HFFc6 (cell line): ENCODE measurements at regions not wholly inside any gene's neighbourhood (a gene's known extent, or its start where the extent isn't known, plus 50 kb on each side); places are given as distances from the start of the nearest gene placed in this dataset.
A peak's percentile ranks its signal among the peaks of the same experiment; 100 is the strongest.

ENCODE experiments used
- DNase-seq: peaks from one replicate; pipeline ENCODE4 v3.0.0-alpha.2; 2018
- H3K27ac Mint-ChIP-seq: 2 replicates; pipeline ENCODE4 v1.8.0; 2020; ENCODE audit warnings: mild to moderate bottlenecking, mixed read lengths
- H3K27me3 Mint-ChIP-seq: 2 replicates; pipeline ENCODE4 v1.8.0; 2021; ENCODE audit warnings: mild to moderate bottlenecking, moderate library complexity, mixed read lengths; ENCODE audit not compliant: insufficient read depth
- H3K36me3 Mint-ChIP-seq: 2 replicates; pipeline ENCODE4 v1.8.0; 2021; ENCODE audit warnings: low read depth, mixed read lengths
- H3K4me1 Mint-ChIP-seq: 2 replicates; pipeline ENCODE4 v1.8.0; 2020; ENCODE audit warnings: low read depth, mixed read lengths
- H3K4me3 Mint-ChIP-seq: 2 replicates; pipeline ENCODE4 v1.8.0; 2020; ENCODE audit warnings: mild to moderate bottlenecking, moderate library complexity, mixed read lengths
- H3K9me3 Mint-ChIP-seq: 2 replicates; pipeline ENCODE4 v1.8.0; 2020; ENCODE audit warnings: mild to moderate bottlenecking, mixed read lengths
- CTCF ChIP-seq: fragments of 200-600 bp; sonication (generic); IDR thresholded peaks from 2 replicates; pipeline ENCODE4 v1.5.0; 2021; ENCODE audit warnings: antibody characterized with exemption, mild to moderate bottlenecking

GRCh38 chr22:26931471-26931870 is 274.1 kb downstream of the MIAT start:
- H3K4me3 Mint-ChIP-seq = no peak overlapping the region
- no peak overlapping the region for H3K27ac Mint-ChIP-seq
- no peak for TF ChIP-seq CTCF
- no peak for DNase-seq
- no peaks in the 10 kb centered on the region for H3K36me3 Mint-ChIP-seq
- no peaks in the 10 kb centered on the region for H3K4me1 Mint-ChIP-seq
- peaks cover 41% of the 10 kb centered on the region for H3K27me3 Mint-ChIP-seq
- H3K9me3 Mint-ChIP-seq = no peaks in the 10 kb centered on the region

GRCh38 chr22:26933105-26933590 is 275.8 kb downstream of the MIAT start:
- H3K4me1 Mint-ChIP-seq = no peaks in the 10 kb centered on the region

GRCh38 chr22:26937213-26937612 is 279.8 kb downstream of the MIAT start:
- peak; percentile 64 for TF ChIP-seq CTCF
- H3K27ac Mint-ChIP-seq = no peak overlapping the region
- no peaks in the 10 kb centered on the region for H3K4me1 Mint-ChIP-seq
- H3K27me3 Mint-ChIP-seq = peaks cover 24% of the 10 kb centered on the region
- no peak for DNase-seq
- H3K9me3 Mint-ChIP-seq = peaks cover 6% of the 10 kb centered on the region
- H3K4me3 Mint-ChIP-seq = no peak overlapping the region
- peaks cover 6% of the 10 kb centered on the region; the same call in 1 of the 2 replicates for H3K36me3 Mint-ChIP-seq

More at GRCh38 chr22:26933105-26933590, 275.8 kb downstream of the MIAT start:
- Mint-ChIP-seq H3K36me3 (peaks cover 6% of the 10 kb centered on the region; the same call in 1 of the 2 replicates), H3K27ac (no peak overlapping the region), H3K9me3 (peaks cover 6% of the 10 kb centered on the region), H3K27me3 (peaks cover 26% of the 10 kb centered on the region), H3K4me3 (no peak overlapping the region)
- no peak for DNase-seq
- TF ChIP-seq CTCF = no peak

- no peak for TF ChIP-seq CTCF
- H3K27ac Mint-ChIP-seq = no peak overlapping the region
- H3K27me3 Mint-ChIP-seq = peaks cover 16% of the 10 kb centered on the region
- H3K36me3 Mint-ChIP-seq = peaks cover 6% of the 10 kb centered on the region; the same call in 1 of the 2 replicates
- H3K9me3 Mint-ChIP-seq = peaks cover 6% of the 10 kb centered on the region
- no peaks in the 10 kb centered on the region for H3K4me1 Mint-ChIP-seq
- H3K4me3 Mint-ChIP-seq = no peak overlapping the region
- DNase-seq = no peak
Measured at GRCh38 chr22:26939466-26939865, 282.1 kb downstream of the MIAT start.

- TF ChIP-seq CTCF = no peak
- DNase-seq = no peak
Measured at GRCh38 chr22:26941896-26942636, 284.7 kb downstream of the MIAT start.

More at GRCh38 chr22:26941896-26942636, 284.7 kb downstream of the MIAT start:
- peaks cover 6% of the 10 kb centered on the region; the same call in 1 of the 2 replicates for H3K36me3 Mint-ChIP-seq
- no peak overlapping the region for H3K4me3 Mint-ChIP-seq
- no peaks in the 10 kb centered on the region for H3K4me1 Mint-ChIP-seq
- H3K27me3 Mint-ChIP-seq = peaks cover 18% of the 10 kb centered on the region
- no peak overlapping the region for H3K27ac Mint-ChIP-seq
- H3K9me3 Mint-ChIP-seq = peaks cover 6% of the 10 kb centered on the region
